ENCODE measurements at regions not wholly inside any gene's neighbourhood (a gene's known extent, or its start where the extent isn't known, plus 50 kb on each side); places are given as distances from the start of the nearest gene placed in this dataset.

DNA sequence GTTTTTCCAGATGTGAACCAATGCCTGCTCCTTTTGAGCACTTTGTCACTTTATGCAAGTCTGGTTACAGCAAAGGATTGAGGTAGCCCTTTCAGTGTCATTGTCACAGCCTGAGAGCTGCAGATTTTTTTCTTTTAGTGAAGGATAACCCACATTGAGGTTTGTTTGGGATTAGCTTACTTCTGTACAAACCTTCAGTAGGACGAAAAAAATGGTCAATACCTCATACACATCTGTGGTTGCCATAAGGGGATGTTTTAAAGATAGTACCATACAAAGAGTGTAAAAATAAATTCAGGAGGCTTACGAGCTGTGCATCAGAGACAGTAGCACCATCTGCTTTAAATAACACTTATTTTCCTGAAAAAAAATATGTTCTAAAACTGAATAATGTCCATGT lies 566.0 kb downstream of the AJAP1 start:
- TF ChIP-seq, protein P1, sequence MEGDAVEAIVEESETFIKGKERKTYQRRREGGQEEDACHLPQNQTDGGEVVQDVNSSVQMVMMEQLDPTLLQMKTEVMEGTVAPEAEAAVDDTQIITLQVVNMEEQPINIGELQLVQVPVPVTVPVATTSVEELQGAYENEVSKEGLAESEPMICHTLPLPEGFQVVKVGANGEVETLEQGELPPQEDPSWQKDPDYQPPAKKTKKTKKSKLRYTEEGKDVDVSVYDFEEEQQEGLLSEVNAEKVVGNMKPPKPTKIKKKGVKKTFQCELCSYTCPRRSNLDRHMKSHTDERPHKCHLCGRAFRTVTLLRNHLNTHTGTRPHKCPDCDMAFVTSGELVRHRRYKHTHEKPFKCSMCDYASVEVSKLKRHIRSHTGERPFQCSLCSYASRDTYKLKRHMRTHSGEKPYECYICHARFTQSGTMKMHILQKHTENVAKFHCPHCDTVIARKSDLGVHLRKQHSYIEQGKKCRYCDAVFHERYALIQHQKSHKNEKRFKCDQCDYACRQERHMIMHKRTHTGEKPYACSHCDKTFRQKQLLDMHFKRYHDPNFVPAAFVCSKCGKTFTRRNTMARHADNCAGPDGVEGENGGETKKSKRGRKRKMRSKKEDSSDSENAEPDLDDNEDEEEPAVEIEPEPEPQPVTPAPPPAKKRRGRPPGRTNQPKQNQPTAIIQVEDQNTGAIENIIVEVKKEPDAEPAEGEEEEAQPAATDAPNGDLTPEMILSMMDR (IDR thresholded peaks at IDR 0.05), result no peak
- TF ChIP-seq POLR2A (IDR thresholded peaks at IDR 0.05), result no peak
